Hepatocyte (in vitro differentiated cells): ENCODE measurements at regions not wholly inside any gene's neighbourhood (a gene's known extent, or its start where the extent isn't known, plus 50 kb on each side); places are given as distances from the start of the nearest gene placed in this dataset.

Experiments used
- EZH2 ChIP-seq: fragments of 200-600 bp; sonication (generic); IDR thresholded peaks from 2 replicates; pipeline ENCODE4 v1.6.1; 2016; ENCODE audit warnings: antibody characterized with exemption, mild to moderate bottlenecking, borderline replicate concordance
- EZH2phosphoT487 ChIP-seq: fragments of 200-600 bp; sonication (generic); IDR thresholded peaks from one replicate; pipeline ENCODE4 v1.6.1; 2018; ENCODE audit warnings: antibody characterized with exemption, mild to moderate bottlenecking, low read depth, moderate library complexity; ENCODE audit not compliant: unreplicated experiment, severe bottlenecking
- TF ChIP-seq, protein P1 (sequence below): fragments of 200-600 bp; sonication (generic); IDR thresholded peaks from 2 replicates; pipeline ENCODE4 v1.5.1; 2016; ENCODE audit warnings: antibody characterized with exemption, mild to moderate bottlenecking; ENCODE audit not compliant: poor library complexity

GRCh38 chr2:62374301-62375112 is 131.5 kb downstream of the TMEM17 start:
- TF ChIP-seq, protein P1, sequence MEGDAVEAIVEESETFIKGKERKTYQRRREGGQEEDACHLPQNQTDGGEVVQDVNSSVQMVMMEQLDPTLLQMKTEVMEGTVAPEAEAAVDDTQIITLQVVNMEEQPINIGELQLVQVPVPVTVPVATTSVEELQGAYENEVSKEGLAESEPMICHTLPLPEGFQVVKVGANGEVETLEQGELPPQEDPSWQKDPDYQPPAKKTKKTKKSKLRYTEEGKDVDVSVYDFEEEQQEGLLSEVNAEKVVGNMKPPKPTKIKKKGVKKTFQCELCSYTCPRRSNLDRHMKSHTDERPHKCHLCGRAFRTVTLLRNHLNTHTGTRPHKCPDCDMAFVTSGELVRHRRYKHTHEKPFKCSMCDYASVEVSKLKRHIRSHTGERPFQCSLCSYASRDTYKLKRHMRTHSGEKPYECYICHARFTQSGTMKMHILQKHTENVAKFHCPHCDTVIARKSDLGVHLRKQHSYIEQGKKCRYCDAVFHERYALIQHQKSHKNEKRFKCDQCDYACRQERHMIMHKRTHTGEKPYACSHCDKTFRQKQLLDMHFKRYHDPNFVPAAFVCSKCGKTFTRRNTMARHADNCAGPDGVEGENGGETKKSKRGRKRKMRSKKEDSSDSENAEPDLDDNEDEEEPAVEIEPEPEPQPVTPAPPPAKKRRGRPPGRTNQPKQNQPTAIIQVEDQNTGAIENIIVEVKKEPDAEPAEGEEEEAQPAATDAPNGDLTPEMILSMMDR, result no peak
- no peak for TF ChIP-seq EZH2
- TF ChIP-seq EZH2phosphoT487, result no peak
